C4-2B (cell line): ENCODE measurements at regions not wholly inside any gene's neighbourhood (a gene's known extent, or its start where the extent isn't known, plus 50 kb on each side); places are given as distances from the start of the nearest gene placed in this dataset.

Experiments used
- ZFX ChIP-seq: fragments of 450-650 bp; IDR thresholded peaks from 2 replicates; pipeline ENCODE4 v1.6.1; 2017
- TF ChIP-seq, protein P1 (sequence below): fragments of 450-650 bp; conservative IDR thresholded peaks from 2 replicates; pipeline ENCODE4 v1.5.1; 2017; ENCODE audit warnings: mild to moderate bottlenecking

DNA sequence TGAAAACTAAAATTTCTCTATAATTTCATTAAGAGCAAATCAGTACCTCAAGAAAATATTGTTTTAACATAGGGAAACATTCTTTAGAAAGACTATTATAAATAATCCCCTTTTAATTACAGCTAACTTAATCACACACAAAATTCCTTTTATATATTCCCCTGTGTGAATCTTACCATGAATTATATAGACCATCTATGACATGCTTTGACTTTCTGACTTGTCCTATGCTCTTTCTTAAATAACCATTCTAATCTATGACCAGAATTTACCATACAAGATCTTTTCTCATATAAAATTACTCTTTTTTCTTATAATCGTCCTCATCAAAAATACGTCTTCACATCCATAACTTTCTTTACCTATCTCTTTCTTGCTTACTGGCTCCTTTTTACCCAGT lies 824.2 kb upstream of the FAM98A start:
- TF ChIP-seq, protein P1, sequence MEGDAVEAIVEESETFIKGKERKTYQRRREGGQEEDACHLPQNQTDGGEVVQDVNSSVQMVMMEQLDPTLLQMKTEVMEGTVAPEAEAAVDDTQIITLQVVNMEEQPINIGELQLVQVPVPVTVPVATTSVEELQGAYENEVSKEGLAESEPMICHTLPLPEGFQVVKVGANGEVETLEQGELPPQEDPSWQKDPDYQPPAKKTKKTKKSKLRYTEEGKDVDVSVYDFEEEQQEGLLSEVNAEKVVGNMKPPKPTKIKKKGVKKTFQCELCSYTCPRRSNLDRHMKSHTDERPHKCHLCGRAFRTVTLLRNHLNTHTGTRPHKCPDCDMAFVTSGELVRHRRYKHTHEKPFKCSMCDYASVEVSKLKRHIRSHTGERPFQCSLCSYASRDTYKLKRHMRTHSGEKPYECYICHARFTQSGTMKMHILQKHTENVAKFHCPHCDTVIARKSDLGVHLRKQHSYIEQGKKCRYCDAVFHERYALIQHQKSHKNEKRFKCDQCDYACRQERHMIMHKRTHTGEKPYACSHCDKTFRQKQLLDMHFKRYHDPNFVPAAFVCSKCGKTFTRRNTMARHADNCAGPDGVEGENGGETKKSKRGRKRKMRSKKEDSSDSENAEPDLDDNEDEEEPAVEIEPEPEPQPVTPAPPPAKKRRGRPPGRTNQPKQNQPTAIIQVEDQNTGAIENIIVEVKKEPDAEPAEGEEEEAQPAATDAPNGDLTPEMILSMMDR: no peak
- TF ChIP-seq ZFX: no peak
